SJSA1 (cell line): ENCODE measurements at regions not wholly inside any gene's neighbourhood (a gene's known extent, or its start where the extent isn't known, plus 50 kb on each side); places are given as distances from the start of the nearest gene placed in this dataset.

Experiments used
- DNase-seq, 2 experiments: peaks; one replicate each; pipeline ENCODE4 v3.0.0-alpha.2; 2015 to 2020; ENCODE audit warnings: low spot score in 2 of 2, low read depth in 1 of 2
- H3K27ac ChIP-seq: fragments of 250-450 bp; sonication (Bioruptor Pico); 2 replicates; pipeline ENCODE4 v1.5.1; 2020; ENCODE audit warnings: mild to moderate bottlenecking, moderate library complexity
- H3K27me3 ChIP-seq: fragments of 250-450 bp; sonication (Bioruptor Pico); replicated peaks from 2 replicates; pipeline ENCODE4 v1.5.1; 2020; ENCODE audit warnings: mild to moderate bottlenecking, moderate library complexity
- H3K36me3 ChIP-seq: fragments of 250-450 bp; sonication (Bioruptor Pico); 2 replicates; pipeline ENCODE4 v1.5.1; 2020; ENCODE audit warnings: mild to moderate bottlenecking
- H3K4me1 ChIP-seq: fragments of 250-450 bp; sonication (Bioruptor Pico); replicated peaks from 2 replicates; pipeline ENCODE4 v1.6.1; 2021; ENCODE audit warnings: mild to moderate bottlenecking
- H3K4me3 ChIP-seq: fragments of 250-450 bp; sonication (Bioruptor Pico); 2 replicates; pipeline ENCODE4 v1.5.1; 2020; ENCODE audit warnings: mild to moderate bottlenecking
- H3K9me3 ChIP-seq: fragments of 250-450 bp; sonication (Bioruptor Pico); replicated peaks from 2 replicates; pipeline ENCODE4 v1.5.1; 2020; ENCODE audit warnings: mild to moderate bottlenecking

- Histone ChIP-seq H3K27me3 (peaks cover 5% of the 10 kb centered on the region), H3K9me3 (no peaks in the 10 kb centered on the region), H3K36me3 (no peaks in the 10 kb centered on the region), H3K4me3 (no peak overlapping the region), H3K4me1 (no peaks in the 10 kb centered on the region), H3K27ac (no peak overlapping the region)
- DNase-seq, result no peak
These were observed 78.3 kb downstream of the RAMP3 start for GRCh38 chr7:45235905-45236304.

GRCh38 chr7:45236666-45237065 is 79.1 kb downstream of the RAMP3 start:
- Histone ChIP-seq H3K27ac (no peak overlapping the region), H3K27me3 (peaks cover 5% of the 10 kb centered on the region), H3K4me1 (no peaks in the 10 kb centered on the region), H3K4me3 (no peak overlapping the region), H3K9me3 (no peaks in the 10 kb centered on the region), H3K36me3 (no peaks in the 10 kb centered on the region)
- no peak for DNase-seq

- Histone ChIP-seq H3K36me3 (no peaks in the 10 kb centered on the region), H3K4me3 (no peak overlapping the region), H3K27me3 (peaks cover 7% of the 10 kb centered on the region), H3K4me1 (no peaks in the 10 kb centered on the region), H3K27ac (no peak overlapping the region), H3K9me3 (no peaks in the 10 kb centered on the region)
- no peak for DNase-seq
These were observed 80.3 kb downstream of the RAMP3 start for GRCh38 chr7:45237788-45238461.

GRCh38 chr7:45238806-45239205 is 81.2 kb downstream of the RAMP3 start:
- no peaks in the 10 kb centered on the region for H3K9me3 ChIP-seq
- H3K27me3 ChIP-seq, result peaks cover 5% of the 10 kb centered on the region
- H3K4me3 ChIP-seq, result no peak overlapping the region
- H3K27ac ChIP-seq, result no peak overlapping the region
- no peak for DNase-seq
- H3K4me1 ChIP-seq, result no peaks in the 10 kb centered on the region
- H3K36me3 ChIP-seq, result no peaks in the 10 kb centered on the region

GRCh38 chr7:45239486-45239885 is 81.9 kb downstream of the RAMP3 start:
- no peak overlapping the region for H3K4me3 ChIP-seq
- H3K4me1 ChIP-seq, result no peaks in the 10 kb centered on the region
- H3K9me3 ChIP-seq, result no peaks in the 10 kb centered on the region
- no peaks in the 10 kb centered on the region for H3K36me3 ChIP-seq
- DNase-seq, result no peak
- H3K27ac ChIP-seq, result no peak overlapping the region
- peaks cover 6% of the 10 kb centered on the region for H3K27me3 ChIP-seq

- no peak overlapping the region for H3K27ac ChIP-seq
- DNase-seq, result no peak
- no peak overlapping the region for H3K4me3 ChIP-seq
- H3K27me3 ChIP-seq, result peaks cover 6% of the 10 kb centered on the region
- H3K36me3 ChIP-seq, result no peaks in the 10 kb centered on the region
- H3K4me1 ChIP-seq, result no peaks in the 10 kb centered on the region
- no peaks in the 10 kb centered on the region for H3K9me3 ChIP-seq
These were observed 82.7 kb downstream of the RAMP3 start for GRCh38 chr7:45240273-45240771.

- H3K4me1 ChIP-seq, result no peaks in the 10 kb centered on the region
- no peaks in the 10 kb centered on the region for H3K36me3 ChIP-seq
- H3K4me3 ChIP-seq, result no peak overlapping the region
- DNase-seq, result no peak
- peaks cover 8% of the 10 kb centered on the region; the same call in 1 of the 2 replicates for H3K27me3 ChIP-seq
- no peak overlapping the region for H3K27ac ChIP-seq
- no peaks in the 10 kb centered on the region for H3K9me3 ChIP-seq
These were observed 83.3 kb downstream of the RAMP3 start for GRCh38 chr7:45240926-45241325.

- DNase-seq, result no peak
- no peaks in the 10 kb centered on the region for H3K36me3 ChIP-seq
- peaks cover 10% of the 10 kb centered on the region; the same call in 1 of the 2 replicates for H3K27me3 ChIP-seq
- H3K4me1 ChIP-seq, result no peaks in the 10 kb centered on the region
- H3K9me3 ChIP-seq, result no peaks in the 10 kb centered on the region
- no peak overlapping the region for H3K4me3 ChIP-seq
- H3K27ac ChIP-seq, result no peak overlapping the region
These were observed 83.9 kb downstream of the RAMP3 start for GRCh38 chr7:45241339-45242109.

GRCh38 chr7:45242261-45242660 is 84.7 kb downstream of the RAMP3 start:
- Histone ChIP-seq H3K9me3 (no peaks in the 10 kb centered on the region), H3K4me1 (no peaks in the 10 kb centered on the region), H3K36me3 (no peaks in the 10 kb centered on the region), H3K27ac (no peak overlapping the region), H3K27me3 (peaks cover 10% of the 10 kb centered on the region; the same call in 1 of the 2 replicates), H3K4me3 (no peak overlapping the region)
- DNase-seq, result no peak

- no peaks in the 10 kb centered on the region for H3K9me3 ChIP-seq
These were observed 85.1 kb downstream of the RAMP3 start for GRCh38 chr7:45242698-45243097.

GRCh38 chr7:45244981-45245380 is 87.4 kb downstream of the RAMP3 start:
- no peaks in the 10 kb centered on the region for H3K9me3 ChIP-seq
- DNase-seq, result no peak
- no peaks in the 10 kb centered on the region for H3K4me1 ChIP-seq
- no peak overlapping the region for H3K4me3 ChIP-seq
- no peaks in the 10 kb centered on the region for H3K36me3 ChIP-seq
- no peak overlapping the region for H3K27ac ChIP-seq
- H3K27me3 ChIP-seq, result peaks cover 15% of the 10 kb centered on the region

More at GRCh38 chr7:45242698-45243097, 85.1 kb downstream of the RAMP3 start:
- Histone ChIP-seq H3K27me3 (peaks cover 10% of the 10 kb centered on the region; the same call in 1 of the 2 replicates), H3K36me3 (no peaks in the 10 kb centered on the region), H3K27ac (no peak overlapping the region), H3K4me1 (no peaks in the 10 kb centered on the region), H3K4me3 (no peak overlapping the region)
- no peak for DNase-seq

GRCh38 chr7:45246339-45246738 is 88.7 kb downstream of the RAMP3 start:
- no peak overlapping the region for H3K4me3 ChIP-seq
- no peaks in the 10 kb centered on the region for H3K9me3 ChIP-seq
- no peaks in the 10 kb centered on the region for H3K4me1 ChIP-seq
- peaks cover 21% of the 10 kb centered on the region for H3K27me3 ChIP-seq
- no peaks in the 10 kb centered on the region for H3K36me3 ChIP-seq
- H3K27ac ChIP-seq, result no peak overlapping the region
- no peak for DNase-seq

- H3K36me3 ChIP-seq, result no peaks in the 10 kb centered on the region
- no peaks in the 10 kb centered on the region for H3K9me3 ChIP-seq
These were observed 94.7 kb downstream of the RAMP3 start for GRCh38 chr7:45252248-45252647.

GRCh38 chr7:45252857-45253256 is 95.3 kb downstream of the RAMP3 start:
- Histone ChIP-seq H3K4me3 (no peak overlapping the region), H3K27me3 (peaks cover 24% of the 10 kb centered on the region), H3K27ac (no peak overlapping the region), H3K4me1 (no peaks in the 10 kb centered on the region), H3K36me3 (no peaks in the 10 kb centered on the region), H3K9me3 (no peaks in the 10 kb centered on the region)
- DNase-seq, result no peak

More at GRCh38 chr7:45252248-45252647, 94.7 kb downstream of the RAMP3 start:
- no peak for DNase-seq
- peaks cover 24% of the 10 kb centered on the region for H3K27me3 ChIP-seq
- H3K4me1 ChIP-seq, result no peaks in the 10 kb centered on the region
- no peak overlapping the region for H3K4me3 ChIP-seq
- no peak overlapping the region for H3K27ac ChIP-seq
